ENCODE measurements at regions not wholly inside any gene's neighbourhood (a gene's known extent, or its start where the extent isn't known, plus 50 kb on each side); places are given as distances from the start of the nearest gene placed in this dataset.

GRCh38 chr14:26017270-26017669 lies 580.6 kb downstream of the NOVA1 start:
- CTCF ChIA-PET: no interaction called here
- DNase-seq: no peak
- Histone ChIP-seq H3K27ac (ENCODE audit: low read depth in 2 of 2, low read length in 1 of 2) (no peak overlapping the region), H4K20me1 (ENCODE audit: insufficient read depth) (no peaks in the 10 kb centered on the region), H3F3A (replicated peaks; ENCODE audit: insufficient read depth) (no peaks in the 10 kb centered on the region), H3K9ac (no peak overlapping the region), H3K4me1 (ENCODE audit: control insufficient read depth in 1 of 2, insufficient read depth in 2 of 2, low read depth in 1 of 2, low read length in 1 of 2) (no peaks in the 10 kb centered on the region), H3K79me2 (ENCODE audit: insufficient read depth) (no peaks in the 10 kb centered on the region), H3K4me3 (ENCODE audit: low read depth in 2 of 2, low read length in 1 of 2) (no peak overlapping the region), H3K9me2 (no peaks in the 10 kb centered on the region), H3K4me2 (no peak overlapping the region), H3K27me3 (ENCODE audit: insufficient read depth) (no peaks in the 10 kb centered on the region), H3K36me3 (replicated peaks in 1 of 2; ENCODE audit: control insufficient read depth in 1 of 2, insufficient read depth in 2 of 2, low read length in 1 of 2) (no peaks in the 10 kb centered on the region), H3K9me3 (no peaks in the 10 kb centered on the region), H2AFZ (ENCODE audit: low read depth) (no peak overlapping the region)
- POLR2A ChIA-PET: no interaction called here
- TF ChIP-seq TEAD4 (IDR thresholded peaks at IDR 0.05; ENCODE audit: borderline replicate concordance, insufficient read depth): no peak
- WGBS (ENCODE audit: low lambda C conversion rate): under 1% methylated on average over 4 of the region's 4 CpGs

- Histone ChIP-seq H3K4me1 (ENCODE audit: control insufficient read depth in 1 of 2, insufficient read depth in 2 of 2, low read depth in 1 of 2, low read length in 1 of 2) (no peaks in the 10 kb centered on the region), H3K9ac (no peak overlapping the region), H3K4me3 (ENCODE audit: low read depth in 2 of 2, low read length in 1 of 2) (no peak overlapping the region), H3K9me3 (no peaks in the 10 kb centered on the region), H3K36me3 (replicated peaks in 1 of 2; ENCODE audit: control insufficient read depth in 1 of 2, insufficient read depth in 2 of 2, low read length in 1 of 2) (no peaks in the 10 kb centered on the region), H3K27me3 (ENCODE audit: insufficient read depth) (no peaks in the 10 kb centered on the region; the same call in 1 of the 2 replicates), H3F3A (replicated peaks; ENCODE audit: insufficient read depth) (no peaks in the 10 kb centered on the region), H3K4me2 (no peak overlapping the region), H3K27ac (ENCODE audit: low read depth in 2 of 2, low read length in 1 of 2) (no peak overlapping the region), H2AFZ (ENCODE audit: low read depth) (peak overlapping the region; percentile 63; the same call in 1 of the 2 replicates), H3K9me2 (no peaks in the 10 kb centered on the region), H3K79me2 (ENCODE audit: insufficient read depth) (no peaks in the 10 kb centered on the region), H4K20me1 (ENCODE audit: insufficient read depth) (no peaks in the 10 kb centered on the region)
- CTCF ChIA-PET: interaction anchor here (1.1 to 1.2 kb wide), 3 partner anchors 11 to 174 kb away, joined by 3 to 4 read pairs (median 4); no protein-coding TSS in a partner anchor
- peak; percentile 0 for DNase-seq
- no peak for TF ChIP-seq FOXJ3 (CRISPR knock-in tag; IDR thresholded peaks at IDR 0.05)
- no peak for TF ChIP-seq USF2 (IDR thresholded peaks at IDR 0.05; ENCODE audit: borderline replicate concordance, low read depth, low read length)
- TF ChIP-seq TCF12 (IDR thresholded peaks at IDR 0.05): no peak
- TF ChIP-seq CTCF (IDR thresholded peaks at IDR 0.05): peak; percentile 59
- TF ChIP-seq RAD21 (IDR thresholded peaks at IDR 0.05; ENCODE audit: low read length): peak; percentile 54
- TF ChIP-seq NFIC (IDR thresholded peaks at IDR 0.05; ENCODE audit: borderline replicate concordance): no peak
- TF ChIP-seq TAF1 (IDR thresholded peaks at IDR 0.05; ENCODE audit: borderline replicate concordance, low read depth, low read length): no peak
- TF ChIP-seq RXRA (IDR thresholded peaks at IDR 0.05; ENCODE audit: borderline replicate concordance, low read depth): no peak
- POLR2A ChIA-PET: no interaction called here
- 6% methylated on average over 2 of the region's 2 CpGs for WGBS (ENCODE audit: low lambda C conversion rate)
Observed at GRCh38 chr14:26008290-26008689, 589.5 kb downstream of the NOVA1 start.

- CTCF ChIA-PET: no interaction called here
- POLR2A ChIA-PET: no interaction called here
- H3K4me1 ChIP-seq (ENCODE audit: control insufficient read depth in 1 of 2, insufficient read depth in 2 of 2, low read depth in 1 of 2, low read length in 1 of 2): no peaks in the 10 kb centered on the region
- 2% methylated on average over 2 of the region's 2 CpGs for WGBS (ENCODE audit: low lambda C conversion rate)
- TF ChIP-seq RAD21 (IDR thresholded peaks at IDR 0.05; ENCODE audit: low read length) (no peak), GATA2 (CRISPR knock-in tag; IDR thresholded peaks at IDR 0.05) (no peak), POLR2AphosphoS5 (IDR thresholded peaks at IDR 0.05; ENCODE audit: low read depth, low read length) (no peak), CTCF (IDR thresholded peaks at IDR 0.05) (no peak), CHD2 (IDR thresholded peaks at IDR 0.05; ENCODE audit: low read length, partially characterized antibody) (no peak), EZH2phosphoT487 (IDR thresholded peaks at IDR 0.05; ENCODE audit: borderline replicate concordance, low read depth) (no peak), YY1 (IDR thresholded peaks at IDR 0.05; ENCODE audit: low read depth) (no peak), USF1 (IDR thresholded peaks at IDR 0.05; ENCODE audit: borderline replicate concordance, low read depth) (no peak), NFIC (IDR thresholded peaks at IDR 0.05; ENCODE audit: borderline replicate concordance) (no peak), TEAD4 (IDR thresholded peaks at IDR 0.05; ENCODE audit: borderline replicate concordance, insufficient read depth) (no peak)
- H3K27ac ChIP-seq (ENCODE audit: low read depth in 2 of 2, low read length in 1 of 2): no peak overlapping the region
- no peaks in the 10 kb centered on the region for H3K36me3 ChIP-seq (replicated peaks in 1 of 2; ENCODE audit: control insufficient read depth in 1 of 2, insufficient read depth in 2 of 2, low read length in 1 of 2)
- H3K27me3 ChIP-seq (ENCODE audit: insufficient read depth): no peaks in the 10 kb centered on the region; the same call in 1 of the 2 replicates
- no peak overlapping the region for H3K4me2 ChIP-seq
- no peaks in the 10 kb centered on the region for H3K79me2 ChIP-seq (ENCODE audit: insufficient read depth)
- no peak for DNase-seq
- H3K4me3 ChIP-seq (ENCODE audit: low read depth in 2 of 2, low read length in 1 of 2): no peak overlapping the region
- H3K9me2 ChIP-seq: no peaks in the 10 kb centered on the region
- H3K9me3 ChIP-seq: no peaks in the 10 kb centered on the region
- no peaks in the 10 kb centered on the region for H3F3A ChIP-seq (replicated peaks; ENCODE audit: insufficient read depth)
- H4K20me1 ChIP-seq (ENCODE audit: insufficient read depth): no peaks in the 10 kb centered on the region
- no peak overlapping the region for H3K9ac ChIP-seq
- no peak overlapping the region for H2AFZ ChIP-seq (ENCODE audit: low read depth)
Observed at GRCh38 chr14:26004342-26004741, 593.5 kb downstream of the NOVA1 start.

Measured in SK-N-SH (cell line).